CD4-positive, CD25-positive, alpha-beta regulatory T cell (primary cell): ENCODE measurements at regions not wholly inside any gene's neighbourhood (a gene's known extent, or its start where the extent isn't known, plus 50 kb on each side); places are given as distances from the start of the nearest gene placed in this dataset.

ENCODE experiments used
- ATAC-seq, 2 donors: fragments of 150-1000 bp; cut with Tn5 transposase; one replicate each; pipeline ENCODE4 v1.10.0; 2021; ENCODE audit warnings: low read depth in 2 of 2, moderate number of reproducible peaks in 2 of 2, moderate library complexity in 1 of 2
- DNase-seq, 3 donors: peaks; one replicate each; pipeline versions ENCODE4 v3.0.0 to v3.0.0-alpha.2; 2012 to 2022; ENCODE audit warnings: mixed read lengths in 1 of 3
- H3K27ac ChIP-seq: one replicate; pipeline ENCODE4 v1.7.0; 2013; ENCODE audit warnings: mild to moderate bottlenecking, low read length; ENCODE audit not compliant: insufficient read depth, poor library complexity, severe bottlenecking
- H3K27me3 ChIP-seq: one replicate; pipeline ENCODE4 v1.7.0; 2013; ENCODE audit warnings: low read length; ENCODE audit not compliant: control insufficient read depth, insufficient read depth
- H3K36me3 ChIP-seq: one replicate; pipeline ENCODE4 v1.7.0; 2013; ENCODE audit warnings: mild to moderate bottlenecking, low read length, moderate library complexity; ENCODE audit not compliant: control insufficient read depth, insufficient read depth
- H3K4me1 ChIP-seq: 2 replicates; pipeline ENCODE4 v1.7.0; 2013; ENCODE audit warnings: mild to moderate bottlenecking, low read length; ENCODE audit not compliant: insufficient read depth, control insufficient read depth, poor library complexity, severe bottlenecking
- H3K4me3 ChIP-seq: one replicate; pipeline ENCODE4 v1.7.0; 2013; ENCODE audit warnings: low read depth, mild to moderate bottlenecking, low read length, moderate library complexity
- H3K9me3 ChIP-seq, 2 experiments: 1 replicate in 1 of 2; 2 replicates in 1 of 2; pipeline ENCODE4 v1.7.0; 2013; ENCODE audit warnings: low read length in 2 of 2, mild to moderate bottlenecking in 1 of 2, moderate library complexity in 1 of 2; ENCODE audit not compliant: control insufficient read depth in 2 of 2
- H3K27ac Mint-ChIP-seq, 3 donors: one replicate each; pipeline ENCODE4 v1.8.0; 2020 to 2022; ENCODE audit warnings: mild to moderate bottlenecking in 3 of 3, mixed read lengths in 3 of 3, moderate library complexity in 2 of 3
- H3K27me3 Mint-ChIP-seq: one replicate; pipeline ENCODE4 v1.8.0; 2022; ENCODE audit warnings: mild to moderate bottlenecking, mixed read lengths
- H3K36me3 Mint-ChIP-seq: one replicate; pipeline ENCODE4 v1.8.0; 2020; ENCODE audit warnings: mixed read lengths
- H3K4me1 Mint-ChIP-seq, 4 donors: one replicate each; pipeline ENCODE4 v1.8.0; 2020 to 2022; ENCODE audit warnings: mixed read lengths in 4 of 4, mild to moderate bottlenecking in 1 of 4
- H3K4me3 Mint-ChIP-seq, 4 donors: one replicate each; pipeline ENCODE4 v1.8.0; 2020 to 2022; ENCODE audit warnings: mild to moderate bottlenecking in 4 of 4, mixed read lengths in 4 of 4, moderate library complexity in 3 of 4
- H3K9me3 Mint-ChIP-seq, 7 donors: one replicate each; pipeline ENCODE4 v1.8.0; 2020 to 2022; ENCODE audit warnings: mixed read lengths in 7 of 7, mild to moderate bottlenecking in 3 of 7, moderate library complexity in 2 of 7

DNA sequence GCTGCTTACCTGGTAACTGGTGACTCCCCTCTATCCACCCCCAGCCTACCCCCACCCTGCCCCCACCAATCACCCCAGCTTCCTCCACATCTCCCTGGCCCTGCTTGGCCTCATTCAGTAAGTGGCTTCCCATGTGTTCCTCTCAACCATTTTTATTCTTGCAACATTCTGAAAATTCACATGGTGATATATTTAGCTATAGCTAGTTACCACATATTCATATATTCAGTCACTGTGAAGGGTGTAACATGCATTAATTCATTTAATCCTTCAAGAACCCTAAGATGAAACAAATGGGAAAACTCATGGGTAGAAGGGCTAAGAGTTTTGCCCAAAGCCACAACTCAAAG is 95.4 kb upstream of the CEP85L start:
- H3K27ac Mint-ChIP-seq, result peak overlapping the region in 1 of 3 donors; percentile 26
- DNase-seq (no peak), ATAC-seq (no peak)
- H3K4me1 ChIP-seq, result no peaks in the 10 kb centered on the region
- no peaks in the 10 kb centered on the region for H3K36me3 ChIP-seq
- H3K4me3 Mint-ChIP-seq, result no peak overlapping the region
- H3K27me3 Mint-ChIP-seq, result no peaks in the 10 kb centered on the region
- H3K4me3 ChIP-seq, result no peak overlapping the region
- H3K9me3 ChIP-seq, result no peaks in the 10 kb centered on the region
- H3K9me3 Mint-ChIP-seq, result no peaks in the 10 kb centered on the region
- no peaks in the 10 kb centered on the region for H3K36me3 Mint-ChIP-seq
- H3K27ac ChIP-seq, result no peak overlapping the region
- H3K27me3 ChIP-seq, result no peaks in the 10 kb centered on the region
- peaks cover 0 to 18% (median 12%) of the 10 kb centered on the region in 4 donors for H3K4me1 Mint-ChIP-seq

DNA sequence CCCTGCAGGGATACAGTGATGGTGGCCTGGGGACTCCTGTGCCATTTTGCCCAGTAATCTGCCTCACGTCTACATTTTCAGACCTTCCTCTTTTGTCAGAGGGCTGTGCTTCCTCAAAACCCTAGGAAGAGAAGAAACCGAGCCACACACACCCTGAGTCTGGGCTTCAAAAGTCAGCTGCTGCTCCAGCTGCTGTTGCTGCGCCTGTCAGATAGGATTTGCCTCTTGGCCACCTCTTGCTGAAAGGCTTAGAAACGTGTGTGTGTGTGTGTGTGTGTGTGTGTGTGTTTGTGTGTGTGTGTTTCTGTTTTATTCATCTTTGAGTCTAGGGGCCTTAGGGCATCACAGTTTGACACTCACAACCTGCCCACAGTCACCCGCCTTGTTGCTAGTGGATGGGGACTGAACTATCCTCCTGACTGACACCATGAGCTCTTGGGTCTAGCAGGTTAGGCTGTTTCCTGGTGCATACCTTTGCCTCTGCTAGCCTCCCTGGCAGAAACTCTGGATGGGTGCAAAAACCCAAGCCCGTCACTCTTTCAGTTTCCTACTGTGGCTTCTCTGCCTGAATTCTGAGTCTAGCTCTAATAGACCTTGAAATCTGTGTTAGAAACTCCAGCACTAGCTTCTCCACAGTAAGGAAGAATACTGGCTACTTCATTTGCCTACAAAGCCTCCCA is 94.9 kb upstream of the CEP85L start:
- H3K36me3 Mint-ChIP-seq, result no peaks in the 10 kb centered on the region
- H3K27me3 ChIP-seq, result no peaks in the 10 kb centered on the region
- DNase-seq, result no peak
- no peaks in the 10 kb centered on the region for H3K9me3 Mint-ChIP-seq
- no peak overlapping the region for H3K27ac ChIP-seq
- no peaks in the 10 kb centered on the region for H3K4me1 ChIP-seq
- H3K27ac Mint-ChIP-seq, result peak overlapping the region in 2 of 3 donors; percentile 26
- H3K27me3 Mint-ChIP-seq, result no peaks in the 10 kb centered on the region
- no peaks in the 10 kb centered on the region for H3K36me3 ChIP-seq
- no peak overlapping the region for H3K4me3 ChIP-seq
- H3K9me3 ChIP-seq, result no peaks in the 10 kb centered on the region
- no peak for ATAC-seq
- H3K4me3 Mint-ChIP-seq, result no peak overlapping the region
- peaks cover 0 to 18% (median 12%) of the 10 kb centered on the region in 4 donors for H3K4me1 Mint-ChIP-seq

DNA sequence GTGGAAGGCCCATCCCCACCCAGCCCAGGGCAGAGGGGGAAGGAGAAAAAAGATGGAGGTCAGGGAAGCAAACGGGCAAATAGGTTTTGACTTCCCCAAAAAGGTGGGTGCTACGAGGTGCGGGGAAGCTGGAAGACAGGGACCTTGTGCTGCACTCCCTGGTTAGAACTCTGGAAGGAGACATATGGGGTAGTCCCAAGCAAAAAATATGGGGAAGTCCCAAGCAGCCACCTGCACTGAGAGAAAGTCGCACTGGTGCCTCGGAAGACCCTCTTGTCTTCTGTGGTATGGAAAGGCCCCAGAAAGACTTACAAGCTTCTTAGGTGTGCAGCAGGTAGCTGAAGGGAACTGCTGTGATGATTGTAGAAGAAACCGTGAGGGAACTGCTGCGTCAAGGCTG is 93.8 kb upstream of the CEP85L start:
- no peak overlapping the region for H3K4me3 Mint-ChIP-seq
- Histone ChIP-seq H3K9me3 (no peaks in the 10 kb centered on the region), H3K36me3 (no peaks in the 10 kb centered on the region), H3K4me3 (no peak overlapping the region), H3K27ac (no peak overlapping the region), H3K4me1 (no peaks in the 10 kb centered on the region), H3K27me3 (no peaks in the 10 kb centered on the region)
- no peaks in the 10 kb centered on the region for H3K9me3 Mint-ChIP-seq
- ATAC-seq (no peak), DNase-seq (no peak)
- no peaks in the 10 kb centered on the region for H3K27me3 Mint-ChIP-seq
- no peaks in the 10 kb centered on the region for H3K36me3 Mint-ChIP-seq
- peaks cover 0 to 16% (median 11%) of the 10 kb centered on the region in 4 donors for H3K4me1 Mint-ChIP-seq
- H3K27ac Mint-ChIP-seq, result no peak overlapping the region

DNA sequence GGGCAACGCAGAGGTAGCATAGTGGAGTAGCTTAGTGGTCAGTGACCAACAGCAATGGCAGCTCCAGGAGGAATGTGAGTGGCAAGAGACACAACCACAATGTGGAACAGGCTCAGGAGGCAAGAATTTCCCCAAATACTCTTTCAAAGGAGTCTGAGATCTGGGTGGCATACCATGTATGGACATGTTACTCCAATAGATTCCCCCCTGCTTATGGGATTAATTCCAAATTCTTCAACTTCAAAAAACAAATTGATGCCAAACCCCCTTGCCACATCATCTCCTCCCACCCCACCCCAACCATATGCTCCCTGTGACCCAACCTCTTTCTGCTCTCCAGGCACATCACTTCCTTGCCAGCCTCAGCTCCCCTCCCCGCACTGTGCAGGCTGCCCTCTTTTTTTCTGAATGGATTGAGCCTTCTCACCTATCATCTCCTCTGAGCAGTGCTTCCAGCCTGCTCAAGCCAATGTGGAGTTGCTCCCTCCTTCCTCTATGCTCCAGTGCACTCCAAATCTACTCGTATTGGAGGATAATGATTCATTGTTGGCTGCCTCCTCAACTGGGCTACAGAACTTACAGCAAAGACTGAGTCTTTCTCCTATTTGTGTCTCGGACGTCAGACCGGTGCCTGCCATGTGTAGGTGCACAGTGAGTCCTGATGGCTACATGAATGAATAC is 93.0 kb upstream of the CEP85L start:
- no peak for ATAC-seq
- Histone ChIP-seq H3K9me3 (no peaks in the 10 kb centered on the region), H3K4me3 (no peak overlapping the region), H3K27ac (no peak overlapping the region), H3K4me1 (no peaks in the 10 kb centered on the region), H3K36me3 (no peaks in the 10 kb centered on the region), H3K27me3 (no peaks in the 10 kb centered on the region)
- no peak overlapping the region for H3K4me3 Mint-ChIP-seq
- no peaks in the 10 kb centered on the region for H3K9me3 Mint-ChIP-seq
- peaks cover 0 to 16% (median 10%) of the 10 kb centered on the region in 4 donors for H3K4me1 Mint-ChIP-seq
- H3K27ac Mint-ChIP-seq, result no peak overlapping the region
- DNase-seq, result no peak
- H3K27me3 Mint-ChIP-seq, result no peaks in the 10 kb centered on the region
- H3K36me3 Mint-ChIP-seq, result no peaks in the 10 kb centered on the region

DNA sequence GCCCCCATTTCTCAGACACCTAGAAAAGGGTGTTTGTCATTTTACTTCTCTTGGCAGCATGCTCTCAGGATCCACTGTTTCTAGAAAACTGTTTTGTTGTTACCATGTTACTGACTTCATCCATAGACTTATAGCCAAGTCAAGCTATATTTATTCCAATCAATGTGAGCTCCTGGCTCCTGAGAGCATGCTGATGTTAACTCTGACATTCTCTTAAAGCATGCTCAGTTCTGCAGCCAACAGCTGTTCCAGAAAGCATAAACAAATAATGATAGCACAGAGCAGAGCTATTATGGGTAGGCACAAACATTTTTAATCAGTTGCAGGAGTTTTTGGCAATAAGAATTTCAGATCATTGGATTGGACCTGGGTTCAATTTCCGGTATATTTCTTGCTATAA is 92.4 kb upstream of the CEP85L start:
- no peaks in the 10 kb centered on the region for H3K36me3 ChIP-seq
- H3K27ac ChIP-seq, result no peak overlapping the region
- Mint-ChIP-seq H3K4me1 (peaks cover 0 to 13% (median 9%) of the 10 kb centered on the region in 4 donors), H3K9me3 (no peaks in the 10 kb centered on the region), H3K27ac (no peak overlapping the region), H3K27me3 (no peaks in the 10 kb centered on the region), H3K36me3 (no peaks in the 10 kb centered on the region), H3K4me3 (no peak overlapping the region)
- no peak for ATAC-seq
- no peak overlapping the region for H3K4me3 ChIP-seq
- H3K27me3 ChIP-seq, result no peaks in the 10 kb centered on the region
- H3K9me3 ChIP-seq, result no peaks in the 10 kb centered on the region
- DNase-seq, result no peak
- H3K4me1 ChIP-seq, result no peaks in the 10 kb centered on the region

DNA sequence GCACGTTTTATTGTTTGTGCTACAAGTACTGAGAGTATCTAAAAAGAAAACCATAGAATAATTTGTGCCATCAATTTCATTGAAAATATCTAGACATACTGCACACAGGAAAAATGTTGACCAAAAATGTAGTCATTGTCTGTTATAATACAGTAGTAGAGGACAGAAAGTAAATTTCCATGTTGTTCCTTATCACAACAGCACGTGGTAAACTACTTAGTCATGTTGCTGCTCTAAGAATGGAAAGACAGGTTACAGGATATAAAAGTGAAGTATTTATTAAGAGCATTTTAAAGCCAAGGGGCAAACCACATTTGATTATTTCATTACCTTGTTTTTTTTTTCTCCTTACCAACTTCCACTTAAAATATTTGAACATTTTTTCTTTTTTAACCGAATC is 89.0 kb upstream of the CEP85L start:
- H3K4me3 ChIP-seq, result no peak overlapping the region

DNA sequence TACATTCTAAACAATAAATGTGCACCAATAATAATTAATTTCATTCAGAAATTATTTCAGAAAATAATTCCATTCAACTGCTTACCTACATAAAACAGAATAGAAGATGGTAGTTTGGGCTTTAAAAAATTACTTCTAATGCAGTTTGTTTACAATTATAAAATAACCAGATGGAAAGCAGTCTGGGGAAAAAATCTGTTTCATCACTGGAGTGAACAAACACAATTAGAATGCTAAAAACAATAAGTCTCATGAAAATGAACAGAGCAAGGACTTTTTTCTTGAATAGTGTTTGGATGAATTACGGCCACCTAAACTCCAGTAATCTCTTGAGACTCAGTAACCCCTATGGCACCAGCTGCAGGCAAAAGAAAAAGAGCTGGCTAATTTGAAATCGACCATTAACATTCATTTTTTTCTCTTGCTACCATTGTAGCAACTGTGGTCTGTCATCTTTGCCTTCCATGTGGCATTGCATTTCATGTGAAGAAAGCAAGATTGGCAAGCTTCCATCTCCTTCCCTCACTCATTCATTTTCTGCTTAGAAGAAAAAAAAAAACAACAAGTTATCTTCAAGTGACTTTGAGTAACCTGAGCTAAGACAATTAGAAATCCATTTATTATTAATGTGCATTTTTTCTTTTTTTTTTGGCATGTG is 88.4 kb upstream of the CEP85L start:
- no peaks in the 10 kb centered on the region for H3K36me3 ChIP-seq
- peaks cover 0 to 10% (median 4%) of the 10 kb centered on the region in 4 donors for H3K4me1 Mint-ChIP-seq
- no peak overlapping the region for H3K27ac Mint-ChIP-seq
- no peak overlapping the region for H3K4me3 ChIP-seq
- peaks cover 4% of the 10 kb centered on the region for H3K4me1 ChIP-seq
- no peak for ATAC-seq
- no peak overlapping the region for H3K27ac ChIP-seq
- H3K27me3 Mint-ChIP-seq, result no peaks in the 10 kb centered on the region
- H3K36me3 Mint-ChIP-seq, result no peaks in the 10 kb centered on the region
- no peaks in the 10 kb centered on the region for H3K9me3 ChIP-seq
- no peak for DNase-seq
- no peaks in the 10 kb centered on the region for H3K27me3 ChIP-seq
- H3K9me3 Mint-ChIP-seq, result no peaks in the 10 kb centered on the region
- H3K4me3 Mint-ChIP-seq, result no peak overlapping the region

More for the DNA sequence above, 89.0 kb upstream of the CEP85L start:
- no peak for DNase-seq
- Histone ChIP-seq H3K36me3 (no peaks in the 10 kb centered on the region), H3K9me3 (no peaks in the 10 kb centered on the region), H3K27ac (no peak overlapping the region), H3K27me3 (no peaks in the 10 kb centered on the region), H3K4me1 (no peaks in the 10 kb centered on the region)
- H3K4me1 Mint-ChIP-seq, result peaks cover 0 to 7% (median 4%) of the 10 kb centered on the region in 4 donors
- H3K27ac Mint-ChIP-seq, result no peak overlapping the region
- H3K36me3 Mint-ChIP-seq, result no peaks in the 10 kb centered on the region
- H3K9me3 Mint-ChIP-seq, result no peaks in the 10 kb centered on the region
- H3K4me3 Mint-ChIP-seq, result no peak overlapping the region
- no peak for ATAC-seq
- no peaks in the 10 kb centered on the region for H3K27me3 Mint-ChIP-seq
